ENCODE measurements at regions not wholly inside any gene's neighbourhood (a gene's known extent, or its start where the extent isn't known, plus 50 kb on each side); places are given as distances from the start of the nearest gene placed in this dataset.
"Not testable (repeated sequence)": the region's sequence is repeated elsewhere in the genome, so short reads cannot be mapped to it uniquely, and the experiment has no call there.

DNA sequence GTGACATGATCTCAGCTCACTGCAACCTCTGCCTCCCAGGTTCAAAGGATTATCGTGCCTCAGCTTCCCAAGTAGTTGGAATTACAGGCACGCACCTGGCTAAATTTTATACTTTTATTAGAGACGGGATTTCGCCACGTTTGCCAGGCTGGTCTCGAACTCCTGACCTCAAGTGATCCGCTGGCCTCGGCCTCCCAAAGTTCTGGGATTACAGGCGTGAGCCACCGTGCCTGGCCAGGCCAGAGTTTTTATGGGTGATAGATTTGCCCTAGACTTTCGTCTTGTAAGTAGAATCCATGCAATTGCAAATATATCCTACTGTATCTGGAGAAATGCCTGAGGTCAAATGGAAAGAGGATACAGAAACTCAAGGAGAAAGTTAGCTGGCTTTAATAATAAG, 819.9 kb upstream of the SLITRK1 start:
- Histone ChIP-seq H3K36me3 (ENCODE audit: insufficient read depth, low read length) (no peaks in the 10 kb centered on the region), H3K9ac (ENCODE audit: low read length) (no peak overlapping the region), H3K4me3 (ENCODE audit: insufficient read depth, low read depth, low read length) (no peak overlapping the region), H3K79me2 (ENCODE audit: insufficient read depth, low read length) (no peaks in the 10 kb centered on the region), H3K4me1 (ENCODE audit: insufficient read depth, low read length) (no peaks in the 10 kb centered on the region), H3K9me3 (ENCODE audit: insufficient read depth, low read depth, low read length) (no peaks in the 10 kb centered on the region), H2AFZ (ENCODE audit: low read depth, low read length) (no peak overlapping the region), H3K4me2 (ENCODE audit: low read length) (no peak overlapping the region), H4K20me1 (ENCODE audit: insufficient read depth, low read length) (no peaks in the 10 kb centered on the region), H3K27ac (ENCODE audit: low read depth, low read length) (no peak overlapping the region), H3K27me3 (ENCODE audit: insufficient read depth, low read length) (no peaks in the 10 kb centered on the region)
- H3K4me1 Mint-ChIP-seq (ENCODE audit: low read depth, unreplicated experiment), result no peaks in the 10 kb centered on the region
- no peak overlapping the region for H3K27ac Mint-ChIP-seq (ENCODE audit: unreplicated experiment)
- TF ChIP-seq, protein P1, sequence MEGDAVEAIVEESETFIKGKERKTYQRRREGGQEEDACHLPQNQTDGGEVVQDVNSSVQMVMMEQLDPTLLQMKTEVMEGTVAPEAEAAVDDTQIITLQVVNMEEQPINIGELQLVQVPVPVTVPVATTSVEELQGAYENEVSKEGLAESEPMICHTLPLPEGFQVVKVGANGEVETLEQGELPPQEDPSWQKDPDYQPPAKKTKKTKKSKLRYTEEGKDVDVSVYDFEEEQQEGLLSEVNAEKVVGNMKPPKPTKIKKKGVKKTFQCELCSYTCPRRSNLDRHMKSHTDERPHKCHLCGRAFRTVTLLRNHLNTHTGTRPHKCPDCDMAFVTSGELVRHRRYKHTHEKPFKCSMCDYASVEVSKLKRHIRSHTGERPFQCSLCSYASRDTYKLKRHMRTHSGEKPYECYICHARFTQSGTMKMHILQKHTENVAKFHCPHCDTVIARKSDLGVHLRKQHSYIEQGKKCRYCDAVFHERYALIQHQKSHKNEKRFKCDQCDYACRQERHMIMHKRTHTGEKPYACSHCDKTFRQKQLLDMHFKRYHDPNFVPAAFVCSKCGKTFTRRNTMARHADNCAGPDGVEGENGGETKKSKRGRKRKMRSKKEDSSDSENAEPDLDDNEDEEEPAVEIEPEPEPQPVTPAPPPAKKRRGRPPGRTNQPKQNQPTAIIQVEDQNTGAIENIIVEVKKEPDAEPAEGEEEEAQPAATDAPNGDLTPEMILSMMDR (IDR thresholded peaks at IDR 0.05; ENCODE audit: insufficient read depth, low read depth, low read length), result no peak
- no peak for TF ChIP-seq EZH2 (IDR thresholded peaks at IDR 0.05; ENCODE audit: insufficient read depth, low read length)
- DNase-seq (ENCODE audit: low read depth), result no peak
- FAIRE-seq, result no peak
- no peaks in the 10 kb centered on the region for H3K36me3 Mint-ChIP-seq (ENCODE audit: low read depth, unreplicated experiment)
- no peaks in the 10 kb centered on the region for H3K27me3 Mint-ChIP-seq (ENCODE audit: low read depth, unreplicated experiment)
- no peak overlapping the region for H3K4me3 Mint-ChIP-seq (ENCODE audit: unreplicated experiment)
- H3K9me3 Mint-ChIP-seq (ENCODE audit: unreplicated experiment), result no peaks in the 10 kb centered on the region

DNA sequence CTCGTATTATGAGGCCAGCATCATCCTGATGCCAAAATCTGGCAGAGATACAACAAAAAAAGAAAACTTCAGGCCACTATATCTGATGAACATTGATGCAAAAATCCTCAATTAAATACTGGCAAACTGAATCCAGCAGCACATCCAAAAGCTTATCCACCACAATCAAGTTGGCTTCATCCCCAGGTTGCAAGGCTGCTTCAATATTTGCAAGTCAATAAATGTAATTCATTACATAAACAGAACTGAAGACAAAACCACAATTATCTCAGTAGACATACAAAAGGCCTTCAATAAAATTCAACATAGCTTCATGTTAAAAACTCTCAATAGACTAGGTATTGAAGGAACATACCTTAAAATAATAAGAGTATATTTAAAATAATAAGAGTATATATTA, 815.3 kb upstream of the SLITRK1 start:
- not testable (repeated sequence) for H3K4me1 ChIP-seq (ENCODE audit: insufficient read depth, low read length); FAIRE-seq; H3K4me3 Mint-ChIP-seq (ENCODE audit: unreplicated experiment); H3K79me2 ChIP-seq (ENCODE audit: insufficient read depth, low read length); H3K4me3 ChIP-seq (ENCODE audit: insufficient read depth, low read depth, low read length); H3K4me2 ChIP-seq (ENCODE audit: low read length); H3K36me3 ChIP-seq (ENCODE audit: insufficient read depth, low read length); H3K27ac Mint-ChIP-seq (ENCODE audit: unreplicated experiment); H2AFZ ChIP-seq (ENCODE audit: low read depth, low read length); DNase-seq (ENCODE audit: low read depth); H4K20me1 ChIP-seq (ENCODE audit: insufficient read depth, low read length); H3K4me1 Mint-ChIP-seq (ENCODE audit: low read depth, unreplicated experiment); H3K36me3 Mint-ChIP-seq (ENCODE audit: low read depth, unreplicated experiment); H3K27me3 Mint-ChIP-seq (ENCODE audit: low read depth, unreplicated experiment); H3K27ac ChIP-seq (ENCODE audit: low read depth, low read length); H3K9me3 ChIP-seq (ENCODE audit: insufficient read depth, low read depth, low read length); H3K9me3 Mint-ChIP-seq (ENCODE audit: unreplicated experiment); H3K27me3 ChIP-seq (ENCODE audit: insufficient read depth, low read length); H3K9ac ChIP-seq (ENCODE audit: low read length)

DNA sequence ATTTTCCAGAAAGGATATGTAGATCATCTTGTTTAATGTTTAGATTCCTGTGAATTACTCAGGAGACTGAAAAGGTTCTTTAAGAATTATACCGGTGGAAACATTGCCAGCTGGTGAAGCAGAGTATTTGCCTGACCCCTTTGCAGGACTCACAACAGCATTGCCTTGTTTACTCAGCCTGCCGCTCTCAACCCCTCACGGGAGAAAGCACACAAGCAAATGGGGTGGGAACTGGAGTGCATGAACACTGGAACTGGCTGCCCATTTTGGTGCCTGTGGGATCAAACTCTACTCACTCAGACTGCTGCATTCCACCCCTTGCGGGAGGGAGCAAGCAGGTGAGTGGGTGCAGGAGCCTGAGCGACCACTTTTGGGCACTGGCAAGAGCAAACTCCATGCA, 804.7 kb upstream of the SLITRK1 start:
- H3K27me3 ChIP-seq (ENCODE audit: insufficient read depth, low read length), result no peaks in the 10 kb centered on the region
- H3K27ac ChIP-seq (ENCODE audit: low read depth, low read length), result no peak overlapping the region
- H3K79me2 ChIP-seq (ENCODE audit: insufficient read depth, low read length), result no peaks in the 10 kb centered on the region
- no peak overlapping the region for H3K4me2 ChIP-seq (ENCODE audit: low read length)
- H3K36me3 ChIP-seq (ENCODE audit: insufficient read depth, low read length), result no peaks in the 10 kb centered on the region
- H3K4me1 ChIP-seq (ENCODE audit: insufficient read depth, low read length), result no peaks in the 10 kb centered on the region
- H3K9me3 ChIP-seq (ENCODE audit: insufficient read depth, low read depth, low read length), result no peaks in the 10 kb centered on the region
- Mint-ChIP-seq H3K4me3 (ENCODE audit: unreplicated experiment) (no peak overlapping the region), H3K9me3 (ENCODE audit: unreplicated experiment) (peaks cover 2% of the 10 kb centered on the region), H3K27ac (ENCODE audit: unreplicated experiment) (no peak overlapping the region), H3K27me3 (ENCODE audit: low read depth, unreplicated experiment) (peaks cover 2% of the 10 kb centered on the region), H3K4me1 (ENCODE audit: low read depth, unreplicated experiment) (peaks cover 10% of the 10 kb centered on the region), H3K36me3 (ENCODE audit: low read depth, unreplicated experiment) (no peaks in the 10 kb centered on the region)
- TF ChIP-seq, protein P1 (IDR thresholded peaks at IDR 0.05; ENCODE audit: insufficient read depth, low read depth, low read length), result no peak
- no peak for TF ChIP-seq EZH2 (IDR thresholded peaks at IDR 0.05; ENCODE audit: insufficient read depth, low read length)
- DNase-seq (ENCODE audit: low read depth), result no peak
- no peak for FAIRE-seq
- no peak overlapping the region for H3K9ac ChIP-seq (ENCODE audit: low read length)
- H2AFZ ChIP-seq (ENCODE audit: low read depth, low read length), result no peak overlapping the region
- H4K20me1 ChIP-seq (ENCODE audit: insufficient read depth, low read length), result no peaks in the 10 kb centered on the region
- H3K4me3 ChIP-seq (ENCODE audit: insufficient read depth, low read depth, low read length), result no peak overlapping the region

Data from astrocyte (in vitro differentiated cells and primary cell).